ENCODE measurements at regions not wholly inside any gene's neighbourhood (a gene's known extent, or its start where the extent isn't known, plus 50 kb on each side); places are given as distances from the start of the nearest gene placed in this dataset.

- DNase-seq (ENCODE audit: low read depth), result no peak
Measured at GRCh38 chr10:121033366-121033765, 182.2 kb downstream of the WDR11 start.

GRCh38 chr10:121036431-121036830 lies 185.3 kb downstream of the WDR11 start:
- DNase-seq (ENCODE audit: low read depth), result no peak

- DNase-seq (ENCODE audit: low read depth), result no peak
Measured at GRCh38 chr10:121041499-121041898, 190.3 kb downstream of the WDR11 start.

GRCh38 chr10:121041906-121042305 lies 190.7 kb downstream of the WDR11 start:
- DNase-seq (ENCODE audit: low read depth), result no peak

- no peak for DNase-seq (ENCODE audit: low read depth)
Measured at GRCh38 chr10:121042342-121042741, 191.2 kb downstream of the WDR11 start.

- no peak for DNase-seq (ENCODE audit: low read depth)
Measured at GRCh38 chr10:121043124-121043849, 192.1 kb downstream of the WDR11 start.

GRCh38 chr10:121048749-121049148 lies 197.6 kb downstream of the WDR11 start:
- no peak for DNase-seq (ENCODE audit: low read depth)

- no peak for DNase-seq (ENCODE audit: low read depth)
Measured at GRCh38 chr10:121049489-121049888, 198.3 kb downstream of the WDR11 start.

GRCh38 chr10:121049923-121050322 lies 198.8 kb downstream of the WDR11 start:
- DNase-seq (ENCODE audit: low read depth), result no peak

GRCh38 chr10:121051171-121051570 lies 200.0 kb downstream of the WDR11 start:
- DNase-seq (ENCODE audit: low read depth), result no peak

GRCh38 chr10:121051696-121052279 lies 200.6 kb downstream of the WDR11 start:
- DNase-seq (ENCODE audit: low read depth), result no peak

- DNase-seq (ENCODE audit: low read depth), result no peak
Measured at GRCh38 chr10:121053151-121053550, 202.0 kb downstream of the WDR11 start.

GRCh38 chr10:121054874-121055273 lies 203.7 kb downstream of the WDR11 start:
- no peak for DNase-seq (ENCODE audit: low read depth)

- no peak for DNase-seq (ENCODE audit: low read depth)
Measured at GRCh38 chr10:121057269-121057668, 206.1 kb downstream of the WDR11 start.

GRCh38 chr10:121058082-121058481 lies 206.9 kb downstream of the WDR11 start:
- no peak for DNase-seq (ENCODE audit: low read depth)

- no peak for DNase-seq (ENCODE audit: low read depth)
Measured at GRCh38 chr10:121059351-121059750, 208.2 kb downstream of the WDR11 start.

GRCh38 chr10:121062115-121062514 lies 211.0 kb downstream of the WDR11 start:
- no peak for DNase-seq (ENCODE audit: low read depth)

- no peak for DNase-seq (ENCODE audit: low read depth)
Measured at GRCh38 chr10:121063744-121064143, 212.6 kb downstream of the WDR11 start.

GRCh38 chr10:121064491-121064890 lies 213.3 kb downstream of the WDR11 start:
- no peak for DNase-seq (ENCODE audit: low read depth)

- no peak for DNase-seq (ENCODE audit: low read depth)
Measured at GRCh38 chr10:121065330-121065729, 214.2 kb downstream of the WDR11 start.

GRCh38 chr10:121069061-121069850 lies 218.1 kb downstream of the WDR11 start:
- DNase-seq (ENCODE audit: low read depth), result no peak

GRCh38 chr10:121070275-121071070 lies 219.3 kb downstream of the WDR11 start:
- no peak for DNase-seq (ENCODE audit: low read depth)

Measured in activated T-cell treated with anti-CD3 and anti-CD28 coated beads for 48 hours (primary cell).